ENCODE measurements at regions not wholly inside any gene's neighbourhood (a gene's known extent, or its start where the extent isn't known, plus 50 kb on each side); places are given as distances from the start of the nearest gene placed in this dataset.
"Not testable (repeated sequence)": the region's sequence is repeated elsewhere in the genome, so short reads cannot be mapped to it uniquely, and the experiment has no call there.

DNA sequence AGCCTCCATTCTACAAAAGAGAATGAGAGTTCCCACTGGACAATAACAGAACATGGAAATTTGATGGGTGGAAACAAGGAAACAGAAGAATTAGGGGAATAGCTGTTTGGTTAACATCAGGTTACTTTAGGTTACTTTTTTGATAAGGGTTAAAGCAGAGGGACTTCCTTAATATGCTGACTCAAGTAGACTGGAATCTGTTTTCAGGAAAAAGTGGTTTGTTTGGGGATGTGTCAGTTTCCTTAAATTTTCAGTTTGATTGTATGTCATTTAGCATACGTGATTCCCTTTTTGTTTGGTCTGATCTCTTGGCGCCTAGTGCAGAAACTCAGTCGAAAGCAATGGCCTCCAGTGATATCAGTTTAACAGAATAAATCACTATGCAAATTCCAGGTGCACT, 411.8 kb upstream of the GRM7 start:
- Histone ChIP-seq H3K9me3 (ENCODE audit: severe bottlenecking) (no peaks in the 10 kb centered on the region), H3K4me3 (ENCODE audit: low read depth, low read length) (no peak overlapping the region), H3K36me3 (no peaks in the 10 kb centered on the region), H3K27ac (no peak overlapping the region), H3K27me3 (ENCODE audit: insufficient read depth, low read depth, severe bottlenecking) (peaks cover 36% of the 10 kb centered on the region)
- DNase-seq = no peak
- TF ChIP-seq, protein P1, sequence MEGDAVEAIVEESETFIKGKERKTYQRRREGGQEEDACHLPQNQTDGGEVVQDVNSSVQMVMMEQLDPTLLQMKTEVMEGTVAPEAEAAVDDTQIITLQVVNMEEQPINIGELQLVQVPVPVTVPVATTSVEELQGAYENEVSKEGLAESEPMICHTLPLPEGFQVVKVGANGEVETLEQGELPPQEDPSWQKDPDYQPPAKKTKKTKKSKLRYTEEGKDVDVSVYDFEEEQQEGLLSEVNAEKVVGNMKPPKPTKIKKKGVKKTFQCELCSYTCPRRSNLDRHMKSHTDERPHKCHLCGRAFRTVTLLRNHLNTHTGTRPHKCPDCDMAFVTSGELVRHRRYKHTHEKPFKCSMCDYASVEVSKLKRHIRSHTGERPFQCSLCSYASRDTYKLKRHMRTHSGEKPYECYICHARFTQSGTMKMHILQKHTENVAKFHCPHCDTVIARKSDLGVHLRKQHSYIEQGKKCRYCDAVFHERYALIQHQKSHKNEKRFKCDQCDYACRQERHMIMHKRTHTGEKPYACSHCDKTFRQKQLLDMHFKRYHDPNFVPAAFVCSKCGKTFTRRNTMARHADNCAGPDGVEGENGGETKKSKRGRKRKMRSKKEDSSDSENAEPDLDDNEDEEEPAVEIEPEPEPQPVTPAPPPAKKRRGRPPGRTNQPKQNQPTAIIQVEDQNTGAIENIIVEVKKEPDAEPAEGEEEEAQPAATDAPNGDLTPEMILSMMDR (IDR thresholded peaks at IDR 0.05; ENCODE audit: low read depth, low read length) = no peak

DNA sequence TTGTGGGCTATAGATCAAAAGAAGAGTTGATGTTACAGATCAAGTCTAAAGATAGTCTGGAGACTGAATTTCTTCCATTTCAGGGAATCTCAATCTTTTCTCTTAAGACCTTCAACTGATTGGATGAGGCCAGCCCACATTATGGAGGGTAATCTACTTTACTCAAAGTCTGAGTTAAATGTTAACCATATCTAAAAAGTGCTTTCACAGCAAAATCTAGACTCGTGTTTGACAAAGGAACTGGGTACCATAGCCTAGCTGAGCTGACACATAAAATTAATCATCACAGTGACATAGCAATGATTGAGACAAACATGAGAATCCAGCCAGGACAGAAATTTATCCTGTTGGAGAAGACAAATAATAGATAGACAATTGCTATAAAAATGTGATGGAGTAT, 407.9 kb upstream of the GRM7 start:
- no peaks in the 10 kb centered on the region for H3K36me3 ChIP-seq
- no peak overlapping the region for H3K4me3 ChIP-seq (ENCODE audit: low read depth, low read length)
- H3K27ac ChIP-seq = no peak overlapping the region
- peaks cover 22% of the 10 kb centered on the region for H3K27me3 ChIP-seq (ENCODE audit: insufficient read depth, low read depth, severe bottlenecking)
- DNase-seq = no peak
- H3K9me3 ChIP-seq (ENCODE audit: severe bottlenecking) = no peaks in the 10 kb centered on the region
- TF ChIP-seq, protein P1 (IDR thresholded peaks at IDR 0.05; ENCODE audit: low read depth, low read length) = no peak

DNA sequence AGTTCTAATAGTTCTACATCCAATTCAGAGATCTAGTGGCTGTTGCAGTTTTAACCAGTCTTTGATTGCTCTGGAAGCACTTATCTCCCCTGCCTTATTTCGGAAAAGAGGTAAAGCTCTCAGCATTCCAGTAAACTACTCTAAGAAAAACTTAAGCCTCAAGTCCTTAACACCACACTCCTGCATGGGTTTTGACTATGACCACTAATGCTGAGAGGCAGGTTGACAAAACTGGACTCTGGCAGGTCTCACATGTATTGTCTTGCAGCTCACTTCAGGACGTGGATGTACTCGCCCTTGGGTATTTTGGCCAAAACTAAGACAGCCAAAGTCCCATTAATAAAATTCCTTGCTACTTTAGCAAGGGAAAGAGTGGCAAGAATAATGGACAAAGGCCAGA, 405.9 kb upstream of the GRM7 start:
- H3K36me3 ChIP-seq = no peaks in the 10 kb centered on the region
- H3K4me3 ChIP-seq (ENCODE audit: low read depth, low read length) = no peak overlapping the region
- TF ChIP-seq, protein P1 (IDR thresholded peaks at IDR 0.05; ENCODE audit: low read depth, low read length) = no peak
- H3K27me3 ChIP-seq (ENCODE audit: insufficient read depth, low read depth, severe bottlenecking) = peaks cover 14% of the 10 kb centered on the region
- H3K27ac ChIP-seq = no peak overlapping the region
- DNase-seq = no peak
- no peaks in the 10 kb centered on the region for H3K9me3 ChIP-seq (ENCODE audit: severe bottlenecking)

DNA sequence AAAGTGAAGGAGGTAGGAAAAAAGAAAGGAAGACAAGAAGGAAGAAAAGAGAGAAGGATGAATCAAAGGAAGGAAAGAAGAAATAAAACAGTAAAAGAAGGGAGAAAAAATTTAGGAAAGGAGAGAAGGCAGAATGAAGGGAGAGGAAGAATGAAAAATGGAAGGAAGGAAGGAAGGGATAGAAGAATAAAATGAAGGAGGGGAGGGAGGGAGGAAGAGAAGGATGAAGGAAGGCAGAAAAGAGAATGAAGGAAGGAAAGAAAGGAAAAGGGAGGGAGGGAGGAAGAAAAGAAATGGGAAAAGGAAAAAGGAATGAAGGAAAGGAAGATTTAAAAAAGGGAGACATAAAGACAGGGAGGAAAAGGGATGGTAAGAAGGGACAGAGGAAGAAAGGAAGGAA, 393.7 kb upstream of the GRM7 start:
- TF ChIP-seq, protein P1 (IDR thresholded peaks at IDR 0.05; ENCODE audit: low read depth, low read length) = no peak
- no peaks in the 10 kb centered on the region for H3K9me3 ChIP-seq (ENCODE audit: severe bottlenecking)
- no peaks in the 10 kb centered on the region for H3K36me3 ChIP-seq
- H3K4me3 ChIP-seq (ENCODE audit: low read depth, low read length) = no peak overlapping the region
- H3K27ac ChIP-seq = no peak overlapping the region
- peaks cover 10% of the 10 kb centered on the region for H3K27me3 ChIP-seq (ENCODE audit: insufficient read depth, low read depth, severe bottlenecking)
- DNase-seq = no peak

DNA sequence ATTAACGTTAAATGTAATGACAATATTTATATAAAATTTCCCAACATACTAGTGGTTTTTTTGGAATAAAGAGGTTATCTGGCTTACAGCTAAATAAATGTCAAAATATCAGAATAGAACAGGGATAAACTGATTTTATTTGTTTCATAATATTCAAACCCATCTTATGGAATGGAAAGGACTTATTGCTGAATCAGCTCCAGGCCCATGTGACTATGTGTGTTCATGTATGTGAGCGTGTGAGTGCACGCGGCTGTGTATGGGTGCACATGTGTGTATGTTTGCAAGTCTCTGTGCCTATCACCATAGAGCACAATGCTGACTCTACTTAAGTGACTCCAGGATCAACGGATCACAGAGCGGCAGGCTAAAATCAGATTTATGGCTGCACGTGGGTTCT, 392.3 kb upstream of the GRM7 start:
- H3K27ac ChIP-seq = no peak overlapping the region
- H3K9me3 ChIP-seq (ENCODE audit: severe bottlenecking) = no peaks in the 10 kb centered on the region
- no peaks in the 10 kb centered on the region for H3K36me3 ChIP-seq
- H3K4me3 ChIP-seq (ENCODE audit: low read depth, low read length) = no peak overlapping the region
- TF ChIP-seq, protein P1 (IDR thresholded peaks at IDR 0.05; ENCODE audit: low read depth, low read length) = no peak
- peaks cover 7% of the 10 kb centered on the region for H3K27me3 ChIP-seq (ENCODE audit: insufficient read depth, low read depth, severe bottlenecking)
- DNase-seq = no peak

DNA sequence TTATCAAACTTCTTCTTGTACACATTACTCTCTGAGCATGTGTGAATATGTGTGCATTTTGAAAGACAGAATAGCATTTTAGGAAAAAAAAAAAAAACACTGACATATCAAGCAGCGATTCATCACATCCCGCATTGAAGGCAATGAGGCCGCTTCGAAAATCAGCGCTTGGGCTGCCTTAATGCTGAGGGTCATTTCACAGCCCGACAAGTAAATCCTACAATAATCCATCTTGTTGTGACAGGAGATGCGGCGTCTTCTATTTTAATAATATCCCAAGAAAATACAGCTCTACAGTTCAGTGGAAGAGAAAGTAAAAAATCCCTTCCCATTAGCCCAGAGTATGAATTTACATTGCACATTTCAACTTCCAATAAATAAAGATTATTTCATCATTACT, 389.2 kb upstream of the GRM7 start:
- Histone ChIP-seq H3K36me3 (no peaks in the 10 kb centered on the region), H3K27me3 (ENCODE audit: insufficient read depth, low read depth, severe bottlenecking) (peaks cover 10% of the 10 kb centered on the region), H3K9me3 (ENCODE audit: severe bottlenecking) (no peaks in the 10 kb centered on the region), H3K4me3 (ENCODE audit: low read depth, low read length) (no peak overlapping the region), H3K27ac (no peak overlapping the region)
- no peak for DNase-seq
- TF ChIP-seq, protein P1 (IDR thresholded peaks at IDR 0.05; ENCODE audit: low read depth, low read length) = no peak

GRCh38 chr3:6490487-6491327, 370.2 kb upstream of the GRM7 start:
- H3K4me3 ChIP-seq (ENCODE audit: low read depth, low read length); H3K27ac ChIP-seq; H3K27me3 ChIP-seq (ENCODE audit: insufficient read depth, low read depth, severe bottlenecking); H3K36me3 ChIP-seq; DNase-seq; H3K9me3 ChIP-seq (ENCODE audit: severe bottlenecking): not testable (repeated sequence)

All from WERI-Rb-1 (cell line).